Ecto neural progenitor cell (in vitro differentiated cells): ENCODE measurements at regions not wholly inside any gene's neighbourhood (a gene's known extent, or its start where the extent isn't known, plus 50 kb on each side); places are given as distances from the start of the nearest gene placed in this dataset.

ENCODE experiments used
- DNase-seq: peaks from one replicate; pipeline ENCODE4 v3.0.0-alpha.2; 2018; ENCODE audit warnings: low spot score

DNA sequence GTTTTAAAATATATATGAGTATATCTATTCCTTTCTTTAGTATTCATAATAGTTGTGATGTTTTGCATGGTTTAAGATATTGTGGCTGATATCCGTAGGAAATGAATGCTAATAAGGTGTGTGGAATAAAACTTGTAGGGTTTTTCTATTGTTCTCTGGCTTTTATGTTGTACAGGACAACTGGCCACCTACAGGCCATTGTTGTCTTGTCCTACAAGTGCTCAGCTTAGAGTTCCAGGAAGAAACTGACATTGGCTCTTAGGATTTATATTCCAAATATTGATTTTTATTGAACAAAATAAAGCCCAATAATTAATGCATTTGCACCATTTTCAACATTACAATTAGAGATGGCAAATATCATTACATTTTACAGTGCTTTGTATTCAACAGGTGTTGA lies 512.8 kb upstream of the TENM4 start:
- no peak for DNase-seq

DNA sequence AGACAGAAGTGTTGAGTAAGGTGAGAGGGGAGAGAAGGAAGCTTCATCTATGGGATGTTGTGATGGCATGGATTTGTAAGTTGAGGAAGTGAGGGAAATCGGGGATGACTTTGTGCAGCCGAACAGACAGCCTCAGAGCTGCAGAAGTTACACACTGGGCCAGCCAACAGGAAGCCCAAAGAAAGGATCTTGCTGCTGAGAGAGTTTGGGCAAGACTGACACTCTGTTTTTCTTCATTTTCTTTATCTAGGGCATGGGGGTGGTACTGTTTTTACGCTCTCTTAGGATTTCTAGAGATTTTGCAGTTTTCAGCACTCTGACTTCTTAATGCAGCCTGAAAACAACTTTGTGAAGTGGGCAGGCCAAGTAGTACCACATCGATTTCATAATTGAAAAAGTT lies 509.9 kb upstream of the TENM4 start:
- DNase-seq, result no peak

DNA sequence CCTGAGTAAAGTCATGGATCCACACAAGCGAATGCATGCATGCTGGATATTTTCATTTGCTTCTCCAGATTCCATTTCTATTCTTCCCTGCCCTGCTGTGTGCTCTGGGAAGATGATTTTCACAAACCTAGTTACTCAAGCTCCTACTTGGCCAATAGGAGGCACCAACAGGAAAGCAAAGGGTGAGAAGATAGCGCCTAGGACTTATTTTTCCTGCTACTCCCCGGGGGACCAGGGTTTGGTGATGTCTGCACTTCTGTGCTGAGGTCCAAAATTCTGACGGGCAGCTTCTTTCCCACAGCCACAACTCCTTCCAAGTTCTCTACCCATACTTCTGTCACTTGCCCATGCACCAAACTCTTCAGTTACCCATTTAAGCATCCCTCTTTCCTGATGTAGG lies 509.3 kb upstream of the TENM4 start:
- no peak for DNase-seq

DNA sequence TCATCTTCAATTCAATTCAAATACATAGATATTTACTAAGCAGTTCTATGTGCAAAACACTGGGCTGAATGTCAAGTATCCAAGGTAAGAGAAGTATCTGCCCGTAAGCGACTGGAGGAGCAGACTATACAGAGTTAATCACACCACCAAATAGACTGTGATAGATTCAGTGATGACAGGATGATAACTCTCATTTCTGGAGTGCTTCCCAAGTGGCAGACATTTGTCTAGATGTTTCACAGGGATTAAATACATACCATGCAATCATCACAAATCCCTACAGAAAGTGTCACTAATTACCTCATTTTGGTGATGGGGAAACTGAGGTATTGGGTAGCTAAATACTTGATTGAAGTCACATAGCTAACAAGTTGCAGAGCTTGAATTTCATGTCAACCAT lies 508.7 kb upstream of the TENM4 start:
- no peak for DNase-seq

DNA sequence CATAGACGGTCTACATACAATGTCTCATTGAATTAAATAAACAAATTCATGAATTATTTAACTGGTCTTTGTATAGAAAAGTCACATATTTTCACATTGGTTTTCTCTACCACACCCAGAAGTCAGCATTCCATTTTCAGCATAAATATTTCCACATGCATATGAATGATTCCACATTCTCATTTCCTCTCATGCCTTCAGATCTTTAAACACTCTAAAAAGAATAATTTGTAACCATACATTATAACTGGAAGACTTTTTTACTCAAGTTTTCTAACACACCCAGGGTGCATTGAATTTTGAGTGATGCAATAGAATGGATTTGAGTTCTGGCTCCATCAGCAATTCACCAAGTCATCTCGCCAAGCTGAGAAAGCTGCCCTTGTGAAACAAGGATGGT lies 501.8 kb upstream of the TENM4 start:
- no peak for DNase-seq

DNA sequence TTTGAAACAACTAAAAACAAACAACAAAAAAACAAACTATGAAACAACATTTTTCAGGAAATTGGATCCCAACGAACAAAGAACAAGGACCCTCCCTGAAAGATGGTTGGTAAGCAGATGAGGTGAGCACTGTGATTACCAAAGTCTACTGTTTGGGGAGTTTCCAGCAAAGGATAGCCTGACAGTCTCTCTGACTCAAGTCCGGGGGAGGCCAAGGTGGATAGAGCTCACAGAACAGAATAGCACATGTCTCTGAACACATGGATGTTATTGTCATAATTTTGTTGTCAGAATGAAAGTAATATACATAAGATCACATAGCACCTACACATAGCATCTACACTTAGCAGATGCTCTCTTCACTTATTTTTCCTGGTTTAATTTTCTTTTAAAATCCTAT lies 501.3 kb upstream of the TENM4 start:
- no peak for DNase-seq

DNA sequence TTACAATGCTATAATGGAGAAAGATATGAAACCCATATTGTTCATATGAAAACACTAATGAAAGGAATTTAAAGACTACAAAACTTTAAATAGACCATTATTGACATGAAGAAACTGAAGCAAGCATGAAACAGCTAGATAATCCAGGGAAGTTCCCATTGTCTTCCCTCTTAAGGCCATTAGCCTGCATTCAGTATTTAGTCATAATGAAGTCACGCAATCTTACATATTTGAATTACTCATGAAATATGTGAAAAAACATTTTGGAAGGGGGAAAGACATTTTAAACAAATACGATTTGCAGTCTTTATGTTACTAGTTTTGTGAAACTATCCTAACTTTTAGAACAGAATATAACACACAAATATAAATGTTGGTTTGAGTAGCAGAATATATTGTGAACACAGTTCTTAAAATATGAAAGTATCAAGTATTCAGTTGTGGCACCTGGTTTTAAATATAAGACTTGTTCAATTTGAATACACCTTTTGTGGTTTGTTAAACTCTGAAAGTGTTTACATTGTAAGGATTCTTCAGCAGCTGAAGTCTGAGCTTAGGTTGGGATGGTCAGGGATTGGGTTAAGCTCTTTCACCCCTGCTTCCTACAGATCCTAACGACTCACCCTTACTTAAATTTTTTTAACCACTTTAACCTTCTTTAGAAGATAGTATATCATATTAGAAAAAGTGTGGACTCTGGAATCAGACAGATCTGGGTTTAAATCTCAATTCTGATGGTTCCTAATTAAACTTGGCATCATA lies 500.3 kb upstream of the TENM4 start:
- no peak for DNase-seq

DNA sequence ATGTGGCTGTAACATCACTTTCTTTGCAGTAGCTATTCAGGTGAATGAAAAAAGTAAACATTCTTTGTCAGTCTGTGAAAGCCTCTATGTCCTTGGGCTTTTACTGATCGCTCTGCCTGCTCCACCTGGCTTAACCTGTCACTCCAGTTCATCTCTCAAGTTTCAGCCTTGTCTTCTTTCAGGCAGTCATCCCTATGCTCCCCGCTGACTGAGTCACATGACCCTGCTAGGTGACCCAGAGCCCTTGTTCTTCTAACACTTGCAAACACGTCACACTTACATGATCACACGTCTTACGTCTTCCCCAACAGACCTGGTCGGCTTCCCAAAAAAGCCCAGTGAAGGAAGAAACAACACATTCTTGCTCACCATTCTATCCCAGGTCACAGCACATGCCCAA lies 499.3 kb upstream of the TENM4 start:
- DNase-seq, result no peak

DNA sequence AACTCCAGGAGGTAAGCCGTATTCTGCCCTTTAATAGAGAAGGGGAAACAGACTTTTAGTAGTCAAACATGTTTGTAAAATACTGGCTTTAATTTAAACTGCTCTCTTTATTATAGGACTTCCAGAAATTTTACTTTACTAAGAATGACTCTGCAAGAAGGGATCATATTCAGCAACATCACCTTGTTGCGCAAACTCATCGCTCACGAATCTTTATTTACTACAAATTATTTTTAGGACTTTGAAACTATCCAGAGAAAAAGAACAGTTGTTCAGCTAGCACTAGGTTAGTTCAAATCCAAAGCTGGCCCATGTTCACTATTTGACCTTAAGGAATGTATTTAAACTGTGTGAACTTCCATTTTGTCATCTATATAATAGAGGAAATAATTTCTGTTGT lies 498.3 kb upstream of the TENM4 start:
- DNase-seq, result no peak

DNA sequence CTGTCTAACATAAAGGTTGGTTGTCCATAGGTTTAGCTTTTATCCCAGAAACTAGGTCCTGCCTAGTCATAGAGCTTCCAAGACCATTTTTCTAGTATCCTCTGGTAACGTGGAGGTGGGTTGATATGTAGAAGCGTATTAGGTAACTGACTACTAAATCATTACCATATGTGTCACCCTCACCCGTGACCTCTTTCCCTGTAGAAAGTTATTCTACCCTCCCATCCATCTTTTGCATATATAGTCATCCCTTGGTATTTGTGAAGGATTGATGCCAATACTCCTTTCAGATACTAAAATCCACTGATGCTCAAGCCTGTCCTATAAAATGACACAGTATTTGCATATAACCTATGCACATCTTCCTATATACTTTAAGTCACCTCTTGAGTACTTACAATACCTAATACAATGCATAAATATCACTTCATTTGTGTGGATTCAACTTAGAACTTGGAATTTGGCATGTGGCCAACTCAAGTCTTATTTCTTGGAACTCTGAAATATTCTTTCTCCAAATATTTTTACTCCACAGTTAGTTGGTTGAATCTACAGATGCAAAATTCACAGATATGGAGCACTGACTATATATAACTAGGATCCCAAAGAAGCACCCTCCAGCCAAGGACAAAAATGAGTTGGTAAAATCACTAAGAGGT lies 497.0 kb upstream of the TENM4 start:
- DNase-seq, result no peak

DNA sequence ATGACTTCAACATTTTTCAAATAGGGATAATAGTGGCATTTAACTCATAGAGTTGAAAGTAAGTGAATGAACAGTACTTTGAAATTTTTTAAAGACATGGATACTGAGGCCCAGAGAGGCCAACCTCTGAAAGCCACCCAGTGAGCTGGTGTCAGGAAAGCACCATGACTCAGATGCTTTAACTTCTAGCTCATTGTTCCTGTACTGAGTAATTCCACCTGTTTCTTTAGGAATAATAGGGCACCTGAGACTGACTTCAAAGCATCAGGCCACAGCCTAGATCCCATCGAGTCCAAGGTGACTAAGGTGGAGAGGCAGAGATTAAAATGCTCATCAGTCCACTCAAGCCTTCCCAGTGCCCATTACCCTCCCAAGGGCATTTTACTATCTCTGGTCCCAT lies 491.8 kb upstream of the TENM4 start:
- DNase-seq, result no peak

DNA sequence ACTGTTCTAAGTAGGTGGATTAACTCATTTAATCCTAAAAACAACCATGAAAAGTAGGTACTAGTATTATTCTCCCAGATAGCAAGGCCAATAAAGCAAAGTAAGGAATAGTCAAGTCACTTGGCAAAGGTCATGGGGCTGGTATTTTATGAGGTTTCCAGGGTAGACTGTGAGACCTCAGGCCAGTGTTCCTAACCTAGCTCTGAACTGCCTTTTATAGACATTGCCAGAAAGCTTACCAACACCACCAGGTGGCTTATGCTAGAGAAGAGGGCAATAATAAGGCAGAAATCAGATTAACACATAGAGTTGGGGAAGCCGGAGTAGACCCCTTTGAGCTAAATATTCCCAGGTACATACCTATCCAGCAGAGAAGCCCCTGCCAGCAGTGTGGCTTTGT lies 490.9 kb upstream of the TENM4 start:
- no peak for DNase-seq

DNA sequence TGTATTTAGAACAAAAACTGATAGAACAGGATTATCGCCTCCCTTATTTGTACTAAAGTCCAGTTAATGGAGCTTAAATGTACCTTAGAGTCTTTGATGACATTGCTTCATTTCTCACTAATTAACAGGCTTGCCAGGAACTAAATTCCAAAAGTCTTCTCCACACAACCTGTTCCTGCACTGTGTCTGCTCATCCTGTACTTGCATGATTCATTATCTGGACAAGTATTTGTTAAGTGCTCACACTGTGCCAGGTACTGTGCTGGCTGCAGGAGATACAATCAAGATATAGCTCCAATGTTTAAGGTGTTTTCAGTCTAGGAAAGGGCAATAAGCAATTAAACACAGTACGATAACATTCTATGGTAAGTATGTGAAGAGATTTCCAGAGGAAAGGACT lies 485.9 kb upstream of the TENM4 start:
- no peak for DNase-seq

DNA sequence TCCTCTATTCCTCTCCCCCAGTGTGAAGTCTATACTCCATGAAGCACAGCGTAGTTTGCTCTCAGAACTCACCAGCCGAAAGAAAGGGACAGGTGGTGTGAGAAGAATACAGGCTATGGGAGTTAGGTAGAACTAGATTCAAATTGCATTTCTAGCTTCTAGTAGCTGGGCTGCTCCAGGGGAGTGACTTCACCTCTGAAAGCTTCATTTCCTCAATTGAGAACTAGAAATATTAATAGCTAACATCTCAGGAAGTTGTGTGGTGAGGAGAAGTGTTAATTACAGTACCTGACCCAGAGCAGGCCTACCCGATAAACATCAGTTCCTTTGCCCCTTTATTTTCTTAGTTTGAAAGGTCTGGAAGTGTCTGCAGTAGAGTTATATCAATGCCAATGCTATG lies 484.7 kb upstream of the TENM4 start:
- no peak for DNase-seq

DNA sequence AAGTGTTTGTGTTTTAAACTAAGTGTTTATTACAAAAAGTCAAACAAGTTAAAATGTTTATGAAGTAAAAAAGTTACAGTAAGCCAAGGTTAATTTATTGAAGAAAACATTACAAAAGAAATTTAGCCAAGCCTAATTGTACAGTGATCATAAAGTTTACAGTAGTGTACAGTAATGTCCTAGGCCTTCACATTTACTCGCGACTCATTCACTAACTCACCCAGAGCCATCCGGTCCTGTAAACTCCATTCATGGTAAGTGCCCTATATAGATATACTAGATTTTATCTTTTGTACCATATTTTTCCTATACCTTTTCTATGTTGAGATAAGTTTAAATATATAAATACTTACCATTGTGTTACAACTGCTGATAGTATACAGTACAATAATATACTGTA lies 481.8 kb upstream of the TENM4 start:
- no peak for DNase-seq

DNA sequence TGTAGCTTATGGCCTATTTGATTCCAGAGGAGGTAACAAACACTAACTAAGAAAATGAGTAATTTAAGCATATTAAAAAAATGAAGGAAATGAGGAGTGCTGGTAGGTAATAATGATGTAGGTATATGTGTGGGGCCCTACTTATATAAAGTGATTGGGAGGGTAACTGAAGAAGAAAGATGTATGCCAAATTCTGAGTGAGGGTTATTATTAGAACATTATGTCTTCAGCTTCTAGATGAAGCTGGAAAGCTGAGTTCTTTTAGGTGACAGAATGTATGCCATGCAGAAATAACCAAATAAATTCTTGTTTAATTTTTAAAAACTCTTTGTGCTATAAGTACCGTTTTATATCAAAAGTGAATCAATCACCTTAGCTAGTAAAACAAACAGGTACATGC lies 479.6 kb upstream of the TENM4 start:
- no peak for DNase-seq

DNA sequence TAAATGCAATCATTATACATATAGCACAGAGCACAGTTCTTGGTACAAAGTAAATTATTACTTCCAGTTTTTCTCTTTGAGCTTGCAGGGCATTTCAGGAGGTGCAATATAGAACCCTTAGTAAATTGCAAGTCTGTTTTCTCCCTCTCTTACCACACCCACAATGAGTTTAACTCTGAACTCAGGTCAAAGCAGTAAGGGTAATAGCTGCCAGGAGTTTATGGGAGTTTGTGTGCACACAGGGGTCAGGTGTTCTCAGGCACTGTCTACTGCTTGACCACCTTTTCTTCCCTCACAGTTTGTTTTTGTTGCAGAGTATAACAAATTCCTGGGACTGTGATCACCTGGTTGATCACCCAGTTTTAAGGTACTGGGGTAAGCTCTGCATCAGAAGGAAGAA lies 478.5 kb upstream of the TENM4 start:
- DNase-seq, result no peak

DNA sequence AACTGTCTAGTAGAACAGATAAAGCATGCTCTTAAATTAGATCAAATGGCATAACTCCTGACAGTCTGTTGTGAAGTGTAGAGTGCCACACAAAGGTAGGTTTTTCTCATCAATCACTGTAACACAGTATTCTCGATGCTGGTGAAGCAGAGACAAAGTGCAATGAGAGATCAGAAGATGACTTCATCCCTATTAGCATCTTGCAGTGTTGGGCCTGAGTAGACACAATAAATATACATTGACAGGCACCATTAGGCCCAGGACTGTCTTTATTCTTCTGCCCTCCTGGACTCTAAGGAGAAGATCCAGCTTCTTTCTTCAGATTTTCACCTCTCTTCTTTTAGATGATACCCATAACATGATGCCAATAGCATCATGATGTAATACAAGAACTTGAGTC lies 478.0 kb upstream of the TENM4 start:
- no peak for DNase-seq

DNA sequence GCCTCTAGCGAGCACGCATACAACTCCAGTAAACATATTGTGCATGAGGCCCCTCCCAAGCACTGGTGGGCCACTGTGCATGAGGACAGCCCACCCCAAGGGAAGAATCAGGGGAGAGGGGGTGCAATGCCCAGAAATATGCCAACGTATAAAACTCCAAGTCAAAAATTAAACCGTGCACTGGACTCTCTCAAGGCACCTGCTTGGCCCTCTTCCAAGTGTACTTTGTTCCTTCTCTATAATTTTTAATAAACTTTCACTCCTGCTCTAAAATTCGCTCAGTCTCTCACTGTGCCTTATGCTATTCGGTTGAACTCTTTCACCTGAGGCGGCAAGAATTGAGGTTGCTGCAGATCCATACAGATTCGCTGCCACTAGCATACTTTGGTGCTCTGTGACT lies 465.3 kb upstream of the TENM4 start:
- DNase-seq, result no peak

DNA sequence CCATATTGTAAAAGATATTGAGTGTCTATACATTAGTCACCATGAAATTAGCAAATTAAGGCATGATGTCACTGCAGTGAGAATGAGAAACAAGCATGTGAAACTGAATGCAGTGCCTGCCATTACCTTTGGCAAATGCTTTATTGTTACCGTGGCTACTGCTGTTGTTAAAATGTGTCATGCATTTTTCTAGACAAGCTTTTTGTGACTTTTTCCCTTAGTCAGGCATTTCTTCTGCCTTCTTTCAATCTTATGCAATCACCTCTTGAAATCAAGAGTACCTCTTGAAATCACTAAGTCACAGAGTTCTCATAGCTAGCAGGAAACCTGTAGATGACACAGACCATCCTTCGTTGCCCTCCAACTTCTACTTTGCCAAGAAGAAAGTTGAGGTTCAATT lies 461.7 kb upstream of the TENM4 start:
- DNase-seq, result no peak

DNA sequence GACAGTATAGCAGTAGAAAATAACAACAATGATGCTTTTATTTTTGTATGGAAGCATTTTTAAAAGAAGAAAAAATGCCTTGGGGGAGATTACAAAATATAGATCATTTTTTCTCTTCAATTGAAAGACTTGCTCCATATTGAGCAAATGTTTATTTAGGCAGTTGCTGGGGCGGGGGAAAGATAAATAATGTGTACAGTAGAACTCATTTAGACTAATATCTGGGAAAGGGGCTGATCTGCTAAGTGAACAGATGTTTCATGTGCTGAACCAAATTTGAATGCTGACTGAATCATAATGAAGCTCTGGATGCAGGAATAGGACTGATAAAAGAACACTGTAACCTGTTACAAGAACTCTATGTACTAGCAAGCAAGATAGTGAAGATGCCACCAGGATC lies 457.1 kb upstream of the TENM4 start:
- no peak for DNase-seq

DNA sequence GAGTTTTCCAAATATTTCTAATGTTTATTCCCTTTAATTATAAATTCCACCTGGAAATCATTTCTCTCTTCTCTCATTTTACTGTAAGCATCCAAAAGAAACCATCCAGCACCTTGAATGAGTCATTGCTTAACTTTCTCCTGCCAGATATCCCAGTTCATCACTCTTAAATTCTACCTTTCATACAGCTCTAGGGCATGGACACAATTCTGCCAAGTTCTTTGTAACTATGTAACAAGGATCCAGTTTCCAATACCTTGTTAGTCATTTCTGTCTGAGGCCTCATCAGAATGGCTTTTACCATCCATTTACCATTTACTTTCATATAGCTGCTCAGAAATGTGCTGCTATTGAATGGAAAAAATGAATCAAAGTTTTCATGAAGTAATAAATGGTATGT lies 455.4 kb upstream of the TENM4 start:
- DNase-seq, result no peak

DNA sequence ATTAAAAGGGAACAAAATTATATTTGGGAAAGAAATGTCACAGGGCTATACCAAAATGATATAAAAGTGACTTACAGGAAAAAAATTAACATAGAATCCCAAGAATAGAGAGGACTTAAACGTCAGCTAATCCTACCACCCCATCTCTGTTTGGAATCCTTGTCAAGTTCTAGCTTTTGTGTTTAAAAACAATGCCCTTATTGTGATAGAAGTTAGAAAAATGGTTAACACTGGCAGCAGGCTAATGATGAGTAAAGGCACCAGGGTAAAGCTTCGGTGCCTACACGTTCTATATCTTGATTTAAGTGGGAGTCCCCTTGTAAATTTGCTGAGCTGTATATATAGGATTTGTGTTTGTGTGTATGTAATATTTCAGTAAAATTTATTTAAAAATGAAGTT lies 453.3 kb upstream of the TENM4 start:
- no peak for DNase-seq

DNA sequence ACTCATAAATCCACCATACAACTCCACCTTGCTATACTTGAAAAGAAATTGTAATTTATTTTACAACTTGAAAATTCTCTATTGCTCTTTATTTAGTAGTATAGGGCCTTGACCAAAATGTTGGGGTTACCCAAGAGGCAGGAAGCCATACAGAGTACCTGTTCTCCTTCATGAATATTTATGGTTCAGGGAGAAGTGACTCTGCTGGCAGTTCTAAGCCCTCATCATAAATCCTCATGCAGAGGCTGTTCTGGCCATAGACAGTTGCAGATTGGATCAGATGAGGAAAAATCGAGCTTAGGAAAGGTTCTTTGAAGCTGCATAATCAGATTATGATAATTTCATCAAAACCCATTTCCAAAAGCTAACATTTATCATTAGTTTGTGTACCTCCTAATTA lies 449.4 kb upstream of the TENM4 start:
- DNase-seq, result no peak
